Stimulated activated naive CD8-positive, alpha-beta T cell treated with anti-CD3 and anti-CD28 coated beads, Interleukin-15, Interleukin-2, amounts not matched to agents 100 ng/mL and 50 ng/mL, for 24 hours (primary cell): ENCODE measurements at regions not wholly inside any gene's neighbourhood (a gene's known extent, or its start where the extent isn't known, plus 50 kb on each side); places are given as distances from the start of the nearest gene placed in this dataset.
"Not testable (repeated sequence)": the region's sequence is repeated elsewhere in the genome, so short reads cannot be mapped to it uniquely, and the experiment has no call there.

Source experiments
- H3K27ac Mint-ChIP-seq: one replicate; pipeline ENCODE4 v1.8.0; 2021; ENCODE audit warnings: mild to moderate bottlenecking, mixed read lengths
- H3K27me3 Mint-ChIP-seq: one replicate; pipeline ENCODE4 v1.8.0; 2021; ENCODE audit warnings: mixed read lengths
- H3K36me3 Mint-ChIP-seq: one replicate; pipeline ENCODE4 v1.8.0; 2021; ENCODE audit warnings: low read depth, mixed read lengths
- H3K4me1 Mint-ChIP-seq: one replicate; pipeline ENCODE4 v1.8.0; 2021; ENCODE audit warnings: low read depth, mixed read lengths
- H3K4me3 Mint-ChIP-seq: one replicate; pipeline ENCODE4 v1.8.0; 2021; ENCODE audit warnings: mild to moderate bottlenecking, mixed read lengths
- H3K9me3 Mint-ChIP-seq: one replicate; pipeline ENCODE4 v1.8.0; 2021; ENCODE audit warnings: mixed read lengths

GRCh38 chr4:66829310-66829709 lies 716.0 kb downstream of the CENPC start:
- Mint-ChIP-seq H3K36me3 (no peaks in the 10 kb centered on the region), H3K27ac (no peak overlapping the region), H3K4me3 (no peak overlapping the region), H3K9me3 (peaks cover 10% of the 10 kb centered on the region), H3K27me3 (no peaks in the 10 kb centered on the region), H3K4me1 (no peaks in the 10 kb centered on the region)

- Mint-ChIP-seq H3K9me3 (peaks cover 9% of the 10 kb centered on the region), H3K36me3 (no peaks in the 10 kb centered on the region), H3K27ac (no peak overlapping the region), H3K4me3 (no peak overlapping the region), H3K27me3 (no peaks in the 10 kb centered on the region), H3K4me1 (no peaks in the 10 kb centered on the region)
These were observed 724.6 kb downstream of the CENPC start for GRCh38 chr4:66820681-66821080.

GRCh38 chr4:66814277-66814676 lies 731.0 kb downstream of the CENPC start:
- Mint-ChIP-seq H3K4me3 (no peak overlapping the region), H3K36me3 (no peaks in the 10 kb centered on the region), H3K27me3 (no peaks in the 10 kb centered on the region), H3K27ac (no peak overlapping the region), H3K4me1 (no peaks in the 10 kb centered on the region), H3K9me3 (peaks cover 2% of the 10 kb centered on the region)

GRCh38 chr4:66805582-66805981 lies 739.7 kb downstream of the CENPC start:
- Mint-ChIP-seq H3K9me3 (no peaks in the 10 kb centered on the region), H3K36me3 (no peaks in the 10 kb centered on the region), H3K4me3 (no peak overlapping the region), H3K27me3 (no peaks in the 10 kb centered on the region), H3K4me1 (no peaks in the 10 kb centered on the region), H3K27ac (no peak overlapping the region)

- Mint-ChIP-seq H3K4me1 (no peaks in the 10 kb centered on the region), H3K4me3 (no peak overlapping the region)
These were observed 740.3 kb downstream of the CENPC start for GRCh38 chr4:66804979-66805378.

GRCh38 chr4:66797608-66798007 lies 747.7 kb downstream of the CENPC start:
- Mint-ChIP-seq H3K27me3 (no peaks in the 10 kb centered on the region), H3K4me1 (no peaks in the 10 kb centered on the region), H3K27ac (no peak overlapping the region), H3K36me3 (no peaks in the 10 kb centered on the region), H3K4me3 (no peak overlapping the region), H3K9me3 (no peaks in the 10 kb centered on the region)

More at GRCh38 chr4:66804979-66805378, 740.3 kb downstream of the CENPC start:
- no peaks in the 10 kb centered on the region for H3K27me3 Mint-ChIP-seq
- H3K36me3 Mint-ChIP-seq, result no peaks in the 10 kb centered on the region
- no peak overlapping the region for H3K27ac Mint-ChIP-seq
- H3K9me3 Mint-ChIP-seq, result no peaks in the 10 kb centered on the region

GRCh38 chr4:66795724-66796123 lies 749.6 kb downstream of the CENPC start:
- Mint-ChIP-seq H3K36me3 (no peaks in the 10 kb centered on the region), H3K9me3 (no peaks in the 10 kb centered on the region), H3K4me3 (no peak overlapping the region), H3K27me3 (no peaks in the 10 kb centered on the region), H3K4me1 (no peaks in the 10 kb centered on the region), H3K27ac (no peak overlapping the region)

- no peaks in the 10 kb centered on the region for H3K36me3 Mint-ChIP-seq
- no peak overlapping the region for H3K4me3 Mint-ChIP-seq
- H3K4me1 Mint-ChIP-seq, result no peaks in the 10 kb centered on the region
- H3K9me3 Mint-ChIP-seq, result no peaks in the 10 kb centered on the region
- H3K27me3 Mint-ChIP-seq, result no peaks in the 10 kb centered on the region
- H3K27ac Mint-ChIP-seq, result no peak overlapping the region
These were observed 750.8 kb downstream of the CENPC start for GRCh38 chr4:66794390-66795034.

- H3K27me3 Mint-ChIP-seq, result no peaks in the 10 kb centered on the region
- no peak overlapping the region for H3K27ac Mint-ChIP-seq
- no peaks in the 10 kb centered on the region for H3K36me3 Mint-ChIP-seq
- no peak overlapping the region for H3K4me3 Mint-ChIP-seq
- no peaks in the 10 kb centered on the region for H3K4me1 Mint-ChIP-seq
- no peaks in the 10 kb centered on the region for H3K9me3 Mint-ChIP-seq
These were observed 753.6 kb downstream of the CENPC start for GRCh38 chr4:66791686-66792085.

GRCh38 chr4:66785479-66785878 lies 759.8 kb downstream of the CENPC start:
- Mint-ChIP-seq H3K9me3 (no peaks in the 10 kb centered on the region), H3K27ac (no peak overlapping the region), H3K27me3 (no peaks in the 10 kb centered on the region), H3K36me3 (no peaks in the 10 kb centered on the region), H3K4me1 (no peaks in the 10 kb centered on the region), H3K4me3 (no peak overlapping the region)

- H3K4me3 Mint-ChIP-seq, H3K4me1 Mint-ChIP-seq, H3K9me3 Mint-ChIP-seq, H3K27me3 Mint-ChIP-seq, H3K27ac Mint-ChIP-seq, H3K36me3 Mint-ChIP-seq: not testable (repeated sequence)
These were observed 762.6 kb downstream of the CENPC start for GRCh38 chr4:66782751-66783150.

- no peaks in the 10 kb centered on the region for H3K27me3 Mint-ChIP-seq
- no peak overlapping the region for H3K27ac Mint-ChIP-seq
- no peaks in the 10 kb centered on the region for H3K36me3 Mint-ChIP-seq
- H3K4me3 Mint-ChIP-seq, result no peak overlapping the region
- H3K4me1 Mint-ChIP-seq, result no peaks in the 10 kb centered on the region
- H3K9me3 Mint-ChIP-seq, result peaks cover 12% of the 10 kb centered on the region
These were observed 768.2 kb downstream of the CENPC start for GRCh38 chr4:66777097-66777496.

GRCh38 chr4:66769441-66769840 lies 775.9 kb downstream of the CENPC start:
- Mint-ChIP-seq H3K4me3 (no peak overlapping the region), H3K4me1 (no peaks in the 10 kb centered on the region)

GRCh38 chr4:66767442-66767841 lies 777.9 kb downstream of the CENPC start:
- no peak overlapping the region for H3K4me3 Mint-ChIP-seq
- H3K27ac Mint-ChIP-seq, result no peak overlapping the region
- no peaks in the 10 kb centered on the region for H3K36me3 Mint-ChIP-seq
- no peaks in the 10 kb centered on the region for H3K4me1 Mint-ChIP-seq
- peaks cover 9% of the 10 kb centered on the region for H3K9me3 Mint-ChIP-seq
- no peaks in the 10 kb centered on the region for H3K27me3 Mint-ChIP-seq

More at GRCh38 chr4:66769441-66769840, 775.9 kb downstream of the CENPC start:
- no peak overlapping the region for H3K27ac Mint-ChIP-seq
- H3K9me3 Mint-ChIP-seq, result peaks cover 14% of the 10 kb centered on the region
- no peaks in the 10 kb centered on the region for H3K36me3 Mint-ChIP-seq
- H3K27me3 Mint-ChIP-seq, result no peaks in the 10 kb centered on the region

- H3K27me3 Mint-ChIP-seq, result no peaks in the 10 kb centered on the region
- peaks cover under 1% of the 10 kb centered on the region for H3K9me3 Mint-ChIP-seq
- H3K4me3 Mint-ChIP-seq, result no peak overlapping the region
- no peaks in the 10 kb centered on the region for H3K4me1 Mint-ChIP-seq
- H3K36me3 Mint-ChIP-seq, result no peaks in the 10 kb centered on the region
- no peak overlapping the region for H3K27ac Mint-ChIP-seq
These were observed 778.7 kb downstream of the CENPC start for GRCh38 chr4:66766557-66766956.

GRCh38 chr4:66750273-66750672 lies 795.0 kb downstream of the CENPC start:
- no peaks in the 10 kb centered on the region for H3K27me3 Mint-ChIP-seq
- no peaks in the 10 kb centered on the region for H3K9me3 Mint-ChIP-seq
- H3K4me1 Mint-ChIP-seq, result no peaks in the 10 kb centered on the region
- H3K4me3 Mint-ChIP-seq, result no peak overlapping the region
- H3K36me3 Mint-ChIP-seq, result no peaks in the 10 kb centered on the region
- H3K27ac Mint-ChIP-seq, result no peak overlapping the region
